NB4 (cell line): ENCODE measurements at regions not wholly inside any gene's neighbourhood (a gene's known extent, or its start where the extent isn't known, plus 50 kb on each side); places are given as distances from the start of the nearest gene placed in this dataset.

Experiments
- DNase-seq: peaks from one replicate; pipeline ENCODE4 v3.0.0; 2010; ENCODE audit warnings: low read depth
- H3K4me3 ChIP-seq: one replicate; pipeline ENCODE4 v1.5.1; 2011; ENCODE audit warnings: mild to moderate bottlenecking, low read depth, low read length, moderate library complexity
- MYC ChIP-seq: IDR thresholded peaks from 2 replicates; pipeline ENCODE4 v1.6.1; 2011; ENCODE audit warnings: low read depth, low read length
- POLR2A ChIP-seq: IDR thresholded peaks from 2 replicates; pipeline ENCODE4 v1.6.1; 2011; ENCODE audit warnings: mild to moderate bottlenecking; ENCODE audit not compliant: insufficient read length; ENCODE audit errors: extremely low read depth
- TF ChIP-seq, protein P1 (sequence below): IDR thresholded peaks from one replicate; pipeline ENCODE4 v1.5.1; 2012; ENCODE audit warnings: low read depth, low read length
- TF ChIP-seq, protein P2 (sequence below): IDR thresholded peaks from 2 replicates; pipeline ENCODE4 v1.6.1; 2011; ENCODE audit warnings: low read depth, low read length

DNA sequence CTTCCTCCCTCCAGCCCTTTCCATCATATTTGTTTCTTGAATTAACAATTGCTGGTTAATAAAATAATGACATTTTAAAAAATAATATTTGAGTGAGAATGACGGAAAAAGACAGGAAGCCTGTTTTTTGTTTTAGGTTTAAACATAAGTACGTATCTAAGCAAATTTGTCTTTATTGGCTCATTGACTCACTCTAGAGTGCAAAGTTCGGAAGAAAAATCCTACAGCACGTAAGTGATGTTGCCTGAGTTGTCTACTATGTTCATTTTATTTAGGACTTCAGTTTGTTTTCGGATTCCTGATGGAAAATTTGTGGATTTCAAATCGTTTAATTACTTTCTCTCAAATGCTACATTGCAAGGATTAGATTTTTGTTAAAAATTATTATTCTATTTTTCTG, 1435.7 kb upstream of the ADGRB3 start:
- no peak overlapping the region for H3K4me3 ChIP-seq
- no peak for DNase-seq
- TF ChIP-seq POLR2A = no peak
- TF ChIP-seq MYC = no peak
- TF ChIP-seq, protein P1, sequence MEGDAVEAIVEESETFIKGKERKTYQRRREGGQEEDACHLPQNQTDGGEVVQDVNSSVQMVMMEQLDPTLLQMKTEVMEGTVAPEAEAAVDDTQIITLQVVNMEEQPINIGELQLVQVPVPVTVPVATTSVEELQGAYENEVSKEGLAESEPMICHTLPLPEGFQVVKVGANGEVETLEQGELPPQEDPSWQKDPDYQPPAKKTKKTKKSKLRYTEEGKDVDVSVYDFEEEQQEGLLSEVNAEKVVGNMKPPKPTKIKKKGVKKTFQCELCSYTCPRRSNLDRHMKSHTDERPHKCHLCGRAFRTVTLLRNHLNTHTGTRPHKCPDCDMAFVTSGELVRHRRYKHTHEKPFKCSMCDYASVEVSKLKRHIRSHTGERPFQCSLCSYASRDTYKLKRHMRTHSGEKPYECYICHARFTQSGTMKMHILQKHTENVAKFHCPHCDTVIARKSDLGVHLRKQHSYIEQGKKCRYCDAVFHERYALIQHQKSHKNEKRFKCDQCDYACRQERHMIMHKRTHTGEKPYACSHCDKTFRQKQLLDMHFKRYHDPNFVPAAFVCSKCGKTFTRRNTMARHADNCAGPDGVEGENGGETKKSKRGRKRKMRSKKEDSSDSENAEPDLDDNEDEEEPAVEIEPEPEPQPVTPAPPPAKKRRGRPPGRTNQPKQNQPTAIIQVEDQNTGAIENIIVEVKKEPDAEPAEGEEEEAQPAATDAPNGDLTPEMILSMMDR = no peak
- TF ChIP-seq, protein P2, sequence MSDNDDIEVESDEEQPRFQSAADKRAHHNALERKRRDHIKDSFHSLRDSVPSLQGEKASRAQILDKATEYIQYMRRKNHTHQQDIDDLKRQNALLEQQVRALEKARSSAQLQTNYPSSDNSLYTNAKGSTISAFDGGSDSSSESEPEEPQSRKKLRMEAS = no peak

DNA sequence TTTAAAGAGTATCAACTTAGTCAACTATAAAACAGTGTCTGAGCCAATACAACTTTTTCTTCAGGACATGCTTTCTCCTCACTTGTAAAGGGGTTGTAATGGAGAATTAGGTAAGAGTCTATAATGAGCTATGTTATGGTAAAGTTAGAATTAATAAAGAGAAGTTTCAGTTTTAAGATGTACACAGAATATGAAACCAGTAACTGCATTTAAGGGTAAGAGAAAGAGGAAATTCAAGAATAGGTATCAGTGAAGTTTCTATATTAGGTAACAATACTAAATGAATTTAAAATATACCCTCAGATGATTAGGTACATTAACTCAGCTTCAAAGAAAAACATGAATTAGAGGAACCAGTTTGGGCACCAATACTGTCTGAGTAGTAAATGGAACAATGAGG, 1444.3 kb upstream of the ADGRB3 start:
- TF ChIP-seq POLR2A = no peak
- TF ChIP-seq MYC = no peak
- TF ChIP-seq, protein P1 = no peak
- TF ChIP-seq, protein P2 = no peak
- H3K4me3 ChIP-seq = no peak overlapping the region
- DNase-seq = no peak

DNA sequence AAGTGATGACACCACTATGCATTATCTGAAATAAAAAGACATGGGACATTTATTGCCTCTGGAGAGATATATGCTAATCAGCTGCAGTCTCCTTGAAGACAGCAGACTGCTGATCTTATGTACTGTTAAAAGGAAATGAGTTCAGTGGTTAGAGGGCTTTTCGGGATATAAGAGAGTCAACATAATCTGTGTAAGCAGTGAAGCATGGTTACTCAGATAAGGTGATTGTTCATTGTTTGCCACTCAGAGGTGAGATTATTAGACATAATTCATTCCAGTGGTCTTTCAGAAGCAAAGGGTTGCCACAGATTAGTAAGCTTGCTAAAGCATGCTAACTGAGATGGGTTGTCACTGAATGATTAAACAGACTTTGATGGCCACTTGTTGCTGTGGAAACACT, 1450.7 kb upstream of the ADGRB3 start:
- DNase-seq = no peak
- H3K4me3 ChIP-seq = no peak overlapping the region
- TF ChIP-seq MYC (no peak), POLR2A (no peak)
- TF ChIP-seq, protein P1 = no peak
- TF ChIP-seq, protein P2 = no peak

DNA sequence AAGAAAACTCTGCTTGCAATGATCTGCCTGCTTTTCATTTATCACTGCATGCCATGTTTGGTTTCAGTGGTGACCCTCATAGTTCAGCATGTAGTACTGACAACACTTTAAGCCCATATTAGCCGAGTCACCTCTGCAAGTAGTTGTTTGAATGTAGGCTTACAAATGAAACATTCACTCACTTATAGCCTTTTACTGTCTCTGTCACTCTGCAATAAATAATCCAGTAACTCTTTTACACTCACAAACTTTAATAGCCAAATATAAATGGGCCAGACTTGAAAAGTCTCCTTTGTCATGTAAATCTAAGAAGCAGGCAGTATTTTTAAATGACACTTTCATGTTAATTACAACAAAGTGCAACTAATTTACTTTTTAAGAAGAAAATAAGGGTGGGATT, 1460.0 kb upstream of the ADGRB3 start:
- no peak for DNase-seq
- TF ChIP-seq, protein P1 = no peak
- TF ChIP-seq, protein P2 = no peak
- no peak overlapping the region for H3K4me3 ChIP-seq

DNA sequence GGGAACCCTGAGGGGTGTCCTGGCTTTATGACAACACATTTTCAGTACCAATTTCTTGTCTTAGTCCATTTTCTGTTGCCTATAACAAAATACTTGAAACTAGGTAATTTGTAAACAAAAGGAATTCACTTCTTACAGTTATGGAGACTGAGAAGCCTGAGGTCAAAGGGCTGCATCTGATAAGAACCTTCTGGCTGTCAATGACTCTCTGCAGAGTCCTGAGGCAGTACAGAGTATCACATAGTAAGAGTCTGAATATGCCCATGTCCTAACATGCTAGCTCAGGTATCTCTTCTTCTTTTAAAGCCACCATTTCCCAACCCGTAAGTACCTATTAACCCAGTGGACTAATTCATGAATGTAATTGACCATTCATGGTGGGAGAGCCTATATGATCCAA, 1458.6 kb upstream of the EYS start:
- H3K4me3 ChIP-seq = no peak overlapping the region
- no peak for DNase-seq
- no peak for TF ChIP-seq POLR2A
- TF ChIP-seq, protein P1 = no peak
- TF ChIP-seq, protein P2 = no peak
- TF ChIP-seq MYC = no peak

DNA sequence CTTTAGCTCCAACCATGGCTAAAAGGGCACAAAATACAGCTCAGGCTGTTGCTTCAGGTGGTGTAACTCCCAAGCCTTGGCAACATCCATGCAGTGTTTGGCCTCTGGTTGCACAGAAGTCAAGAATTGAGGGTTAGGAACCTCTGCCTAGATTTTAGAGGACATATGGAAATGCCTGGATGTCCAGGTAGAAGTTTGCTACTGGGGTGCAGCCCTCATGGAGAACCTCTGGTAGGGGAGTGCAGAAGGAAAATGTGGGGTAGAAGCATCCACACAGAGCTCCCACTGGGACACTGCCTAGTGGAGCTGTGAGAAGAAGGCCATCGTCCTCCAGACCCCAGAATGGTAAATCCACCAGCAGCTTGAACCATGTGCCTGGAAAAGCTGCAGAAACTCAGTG, 1453.8 kb upstream of the EYS start:
- no peak overlapping the region for H3K4me3 ChIP-seq
- TF ChIP-seq, protein P2 = no peak
- TF ChIP-seq MYC (no peak), POLR2A (no peak)
- TF ChIP-seq, protein P1 = no peak
- DNase-seq = no peak
